CD8-positive, alpha-beta memory T cell (primary cell): ENCODE measurements at regions not wholly inside any gene's neighbourhood (a gene's known extent, or its start where the extent isn't known, plus 50 kb on each side); places are given as distances from the start of the nearest gene placed in this dataset.

Source experiments
- CTCF ChIA-PET: fragments of 350-600 bp; sonication (Branson Sonifier 250); formaldehyde crosslinking; loops from one replicate; lab custom pipeline; 2021; ENCODE audit warnings: antibody characterized with exemption; lab: Charles Lee
- POLR2A ChIA-PET: fragments of 350-600 bp; sonication (Branson Sonifier 250); formaldehyde crosslinking; loops from one replicate; lab custom pipeline; 2021; ENCODE audit warnings: antibody characterized with exemption; lab: Charles Lee
- DNase-seq, 5 donors: peaks; one replicate each; pipeline versions ENCODE4 v3.0.0 to v3.0.0-alpha.2; 2020 to 2022; ENCODE audit warnings: mixed read lengths in 1 of 5
- H3K27ac ChIP-seq: one replicate; pipeline ENCODE4 v1.7.0; 2013; ENCODE audit warnings: low read depth, mild to moderate bottlenecking, low read length, moderate library complexity
- H3K27me3 ChIP-seq: 2 replicates; pipeline ENCODE4 v1.7.0; 2013; ENCODE audit warnings: low read length, mild to moderate bottlenecking; ENCODE audit not compliant: insufficient read depth, poor library complexity, severe bottlenecking
- H3K36me3 ChIP-seq: 2 replicates; pipeline ENCODE4 v1.7.0; 2013; ENCODE audit warnings: mild to moderate bottlenecking, low read length, moderate library complexity; ENCODE audit not compliant: insufficient read depth
- H3K4me1 ChIP-seq: 2 replicates; pipeline ENCODE4 v1.7.0; 2013; ENCODE audit warnings: mild to moderate bottlenecking, low read length, moderate library complexity; ENCODE audit not compliant: insufficient read depth
- H3K4me3 ChIP-seq: 2 replicates; pipeline ENCODE4 v1.7.0; 2013; ENCODE audit warnings: mild to moderate bottlenecking, low read length
- H3K9me3 ChIP-seq: 2 replicates; pipeline ENCODE4 v1.7.0; 2013; ENCODE audit warnings: mild to moderate bottlenecking, low read length
- H3K27ac Mint-ChIP-seq, 8 donors: one replicate each; pipeline ENCODE4 v1.8.0; 2020 to 2021; ENCODE audit warnings: mixed read lengths in 8 of 8, mild to moderate bottlenecking in 6 of 8, inconsistent platforms in 3 of 8, moderate library complexity in 3 of 8
- H3K27me3 Mint-ChIP-seq, 2 donors: one replicate each; pipeline ENCODE4 v1.8.0; 2020 to 2021; ENCODE audit warnings: mixed read lengths in 2 of 2, mild to moderate bottlenecking in 1 of 2, moderate library complexity in 1 of 2
- H3K36me3 Mint-ChIP-seq, 3 donors: one replicate each; pipeline ENCODE4 v1.8.0; 2020 to 2021; ENCODE audit warnings: mixed read lengths in 3 of 3, inconsistent platforms in 1 of 3, mild to moderate bottlenecking in 1 of 3
- H3K4me1 Mint-ChIP-seq, 3 donors: one replicate each; pipeline ENCODE4 v1.8.0; 2020 to 2021; ENCODE audit warnings: mixed read lengths in 3 of 3, inconsistent platforms in 1 of 3, mild to moderate bottlenecking in 1 of 3
- H3K4me3 Mint-ChIP-seq, 7 donors: one replicate each; pipeline ENCODE4 v1.8.0; 2020 to 2021; ENCODE audit warnings: mixed read lengths in 7 of 7, mild to moderate bottlenecking in 6 of 7, moderate library complexity in 4 of 7, inconsistent platforms in 2 of 7
- H3K9me3 Mint-ChIP-seq, 5 donors: one replicate each; pipeline ENCODE4 v1.8.0; 2020 to 2022; ENCODE audit warnings: mixed read lengths in 5 of 5, mild to moderate bottlenecking in 3 of 5, moderate library complexity in 2 of 5, inconsistent platforms in 1 of 5

DNA sequence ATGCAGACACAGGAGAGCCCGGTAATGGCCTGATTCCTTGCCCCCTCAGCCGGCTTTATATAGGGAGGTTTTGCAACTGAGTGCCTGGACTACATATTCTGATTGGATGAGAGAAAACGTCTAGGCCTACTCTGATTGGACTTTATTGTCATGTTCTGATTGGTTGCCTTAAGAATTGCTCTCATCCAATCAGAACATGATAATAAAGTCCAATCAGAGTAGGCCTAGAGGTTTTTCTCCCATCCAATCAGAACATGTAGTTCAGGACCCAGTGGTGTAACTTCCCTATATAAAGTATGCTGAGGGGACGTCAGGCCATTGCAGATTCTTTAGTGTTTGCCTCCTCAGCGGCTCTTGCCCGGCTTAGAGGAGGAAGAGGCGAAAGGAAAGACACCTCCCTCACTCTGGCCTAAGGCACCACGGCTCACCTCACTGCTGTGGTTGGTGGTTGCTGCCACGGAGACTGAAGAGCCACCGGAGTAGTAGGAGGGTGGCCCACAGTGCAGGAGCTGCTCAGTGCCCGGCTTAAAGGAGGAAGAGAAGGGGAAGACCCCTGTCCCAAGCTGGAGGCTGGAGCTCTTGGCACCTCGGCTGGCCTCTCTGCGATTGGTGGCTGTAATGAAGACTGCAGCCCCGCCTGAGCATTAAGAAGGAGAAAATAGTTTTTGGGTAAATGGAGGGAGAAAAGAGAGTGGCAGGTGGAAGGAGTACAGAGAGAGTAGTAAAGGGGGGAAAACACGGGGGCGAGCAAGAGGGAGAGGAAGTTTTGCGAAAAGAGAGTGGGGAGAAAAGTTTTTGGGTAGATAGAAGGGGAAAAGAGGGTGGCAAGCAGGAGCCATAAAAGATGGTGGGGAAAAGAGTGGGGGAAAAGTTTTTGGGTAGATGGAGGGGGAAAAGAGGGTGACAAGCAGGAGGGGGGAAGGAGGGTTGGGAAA is 116.7 kb upstream of the SERPIND1 start:
- peaks cover 2 to 5% of the 10 kb centered on the region in 2 donors for H3K27me3 Mint-ChIP-seq
- ChIA-PET POLR2A (no interaction called here), CTCF (no interaction called here)
- no peaks in the 10 kb centered on the region for H3K9me3 Mint-ChIP-seq
- H3K4me1 ChIP-seq, result no peaks in the 10 kb centered on the region
- H3K27me3 ChIP-seq, result no peaks in the 10 kb centered on the region
- no peaks in the 10 kb centered on the region for H3K36me3 ChIP-seq
- H3K9me3 ChIP-seq, result no peaks in the 10 kb centered on the region
- H3K4me1 Mint-ChIP-seq, result no peaks in the 10 kb centered on the region
- H3K4me3 Mint-ChIP-seq, result no peak overlapping the region
- no peak overlapping the region for H3K27ac ChIP-seq
- H3K4me3 ChIP-seq, result no peak overlapping the region
- H3K36me3 Mint-ChIP-seq, result no peaks in the 10 kb centered on the region
- H3K27ac Mint-ChIP-seq, result no peak overlapping the region
- DNase-seq, result no peak
